ENCODE measurements at regions not wholly inside any gene's neighbourhood (a gene's known extent, or its start where the extent isn't known, plus 50 kb on each side); places are given as distances from the start of the nearest gene placed in this dataset.

- no peak for DNase-seq (ENCODE audit: low spot score)
- WGBS = 83% methylated on average over 11 of the region's 11 CpGs
- no peaks in the 10 kb centered on the region for H3K4me1 ChIP-seq (replicated peaks)
- intact Hi-C loops (cut with DNase I) = no loop called here
- no peaks in the 10 kb centered on the region for H3K27me3 ChIP-seq (replicated peaks; ENCODE audit: insufficient read depth)
- TF ChIP-seq POLR2A (IDR thresholded peaks at IDR 0.05) (no peak), CTCF (IDR thresholded peaks at IDR 0.05) (no peak), POLR2AphosphoS5 (IDR thresholded peaks at IDR 0.05) (no peak)
- no peaks in the 10 kb centered on the region for H3K36me3 ChIP-seq
- no peak overlapping the region for H3K4me3 ChIP-seq
- H3K9me3 ChIP-seq = no peaks in the 10 kb centered on the region
- H3K27ac ChIP-seq = no peak overlapping the region
Observed at GRCh38 chr6:15800841-15801617, 138.2 kb upstream of the DTNBP1 start.

- no peaks in the 10 kb centered on the region for H3K4me1 ChIP-seq (replicated peaks)
- no peak overlapping the region for H3K4me3 ChIP-seq
- no peaks in the 10 kb centered on the region for H3K9me3 ChIP-seq
- intact Hi-C loops (cut with DNase I) = no loop called here
- DNase-seq (ENCODE audit: low spot score) = no peak
- TF ChIP-seq POLR2A (IDR thresholded peaks at IDR 0.05) (no peak), CTCF (IDR thresholded peaks at IDR 0.05) (no peak), POLR2AphosphoS5 (IDR thresholded peaks at IDR 0.05) (no peak)
- no peaks in the 10 kb centered on the region for H3K27me3 ChIP-seq (replicated peaks; ENCODE audit: insufficient read depth)
- H3K27ac ChIP-seq = no peak overlapping the region
- no peaks in the 10 kb centered on the region for H3K36me3 ChIP-seq
- 63% methylated on average over 2 of the region's 2 CpGs for WGBS
Observed at GRCh38 chr6:15798533-15799255, 135.9 kb upstream of the DTNBP1 start.

GRCh38 chr6:15796844-15797243 is 134.0 kb upstream of the DTNBP1 start:
- no peaks in the 10 kb centered on the region for H3K27me3 ChIP-seq (replicated peaks; ENCODE audit: insufficient read depth)
- H3K4me3 ChIP-seq = no peak overlapping the region
- TF ChIP-seq CTCF (IDR thresholded peaks at IDR 0.05) = no peak
- TF ChIP-seq POLR2A (IDR thresholded peaks at IDR 0.05) = no peak
- no peak for TF ChIP-seq POLR2AphosphoS5 (IDR thresholded peaks at IDR 0.05)
- WGBS = 84% methylated on average over 5 of the region's 5 CpGs
- no peak for DNase-seq (ENCODE audit: low spot score)
- no peaks in the 10 kb centered on the region for H3K36me3 ChIP-seq
- no peak overlapping the region for H3K27ac ChIP-seq
- H3K9me3 ChIP-seq = no peaks in the 10 kb centered on the region
- no peaks in the 10 kb centered on the region for H3K4me1 ChIP-seq (replicated peaks)
- intact Hi-C loops (cut with DNase I) = no loop called here

- no peaks in the 10 kb centered on the region for H3K9me3 ChIP-seq
- no peak for DNase-seq (ENCODE audit: low spot score)
Observed at GRCh38 chr6:15796130-15796771, 133.4 kb upstream of the DTNBP1 start.

More at GRCh38 chr6:15796130-15796771, 133.4 kb upstream of the DTNBP1 start:
- Histone ChIP-seq H3K4me1 (replicated peaks) (no peaks in the 10 kb centered on the region), H3K27me3 (replicated peaks; ENCODE audit: insufficient read depth) (no peaks in the 10 kb centered on the region), H3K27ac (no peak overlapping the region), H3K36me3 (no peaks in the 10 kb centered on the region), H3K4me3 (no peak overlapping the region)
- intact Hi-C loops (cut with DNase I) = no loop called here
- 85% methylated on average over 7 of the region's 7 CpGs for WGBS
- TF ChIP-seq POLR2AphosphoS5 (IDR thresholded peaks at IDR 0.05) (no peak), CTCF (IDR thresholded peaks at IDR 0.05) (no peak), POLR2A (IDR thresholded peaks at IDR 0.05) (no peak)

Data from prostate gland (tissue), 2 donors.